T1000 (cell line): ENCODE measurements at regions not wholly inside any gene's neighbourhood (a gene's known extent, or its start where the extent isn't known, plus 50 kb on each side); places are given as distances from the start of the nearest gene placed in this dataset.

ENCODE experiments used
- DNase-seq: peaks from one replicate; lab custom pipeline; 2025; ENCODE audit warnings: mixed read lengths; lab: John Stamatoyannopoulos, UW

GRCh38 chr5:81914696-81915095, 57.1 kb upstream of the ATG10 start:
- no peak for DNase-seq

GRCh38 chr5:81912933-81913332, 58.9 kb upstream of the ATG10 start:
- no peak for DNase-seq

DNA sequence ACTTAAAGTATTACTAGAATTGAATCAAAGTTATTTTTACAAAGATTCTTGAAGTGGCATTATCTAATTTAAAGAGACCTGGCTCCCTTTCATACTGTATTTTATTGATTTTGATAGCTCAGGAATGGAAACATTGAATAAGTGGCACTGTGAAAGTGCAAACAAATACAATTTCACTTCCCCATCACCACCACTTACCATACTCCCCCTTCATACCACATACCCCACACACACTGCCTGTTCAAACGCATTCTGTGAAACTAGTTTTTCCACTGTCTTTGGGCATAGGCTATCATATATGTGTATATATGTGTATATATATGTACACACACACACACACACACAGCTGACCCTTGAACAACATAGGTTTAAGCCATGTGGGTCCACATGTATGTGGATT, 62.1 kb upstream of the ATG10 start:
- no peak for DNase-seq

GRCh38 chr5:81908771-81909170, 63.1 kb upstream of the ATG10 start:
- DNase-seq = no peak

DNA sequence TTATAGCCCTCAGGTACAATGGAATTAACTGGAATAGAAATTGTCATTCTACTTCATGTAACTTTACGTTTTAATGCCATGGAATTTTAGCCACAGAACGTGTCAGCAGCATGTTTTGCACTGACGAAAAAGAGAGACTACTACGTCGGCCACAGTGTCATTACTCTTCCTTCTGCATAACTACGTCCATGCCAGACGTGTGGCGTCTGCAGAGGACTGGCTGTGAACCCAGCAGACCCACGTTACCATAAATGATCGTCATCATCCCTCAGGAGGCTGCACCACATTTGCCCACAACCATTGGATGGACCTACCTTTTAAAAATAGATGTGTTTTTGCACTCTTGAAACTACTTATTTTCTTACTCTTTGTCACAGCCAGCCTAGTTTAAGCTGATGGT, 63.8 kb upstream of the ATG10 start:
- no peak for DNase-seq

GRCh38 chr5:81907012-81907635, 64.7 kb upstream of the ATG10 start:
- no peak for DNase-seq

GRCh38 chr5:81906086-81906485, 65.7 kb upstream of the ATG10 start:
- no peak for DNase-seq

GRCh38 chr5:81904861-81905260, 67.0 kb upstream of the ATG10 start:
- no peak for DNase-seq

DNA sequence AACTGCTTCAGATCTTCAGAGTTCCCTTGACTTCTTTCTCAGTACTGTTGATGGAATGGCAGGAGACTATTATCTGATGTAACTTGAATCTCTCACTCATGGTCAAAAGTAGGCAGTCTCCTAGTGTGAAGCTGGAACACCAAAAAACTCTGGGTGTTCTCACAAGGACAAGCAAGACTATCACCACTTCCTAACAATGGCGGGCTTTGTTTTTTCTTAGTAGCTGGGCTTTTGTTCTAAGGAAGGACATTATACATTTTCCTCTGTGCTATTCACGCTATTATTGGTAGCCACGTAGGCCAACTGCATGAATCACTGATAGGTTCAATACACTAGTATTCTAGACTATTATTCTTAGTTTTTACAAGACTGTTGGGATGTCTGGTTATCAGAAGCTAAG, 67.7 kb upstream of the ATG10 start:
- no peak for DNase-seq

DNA sequence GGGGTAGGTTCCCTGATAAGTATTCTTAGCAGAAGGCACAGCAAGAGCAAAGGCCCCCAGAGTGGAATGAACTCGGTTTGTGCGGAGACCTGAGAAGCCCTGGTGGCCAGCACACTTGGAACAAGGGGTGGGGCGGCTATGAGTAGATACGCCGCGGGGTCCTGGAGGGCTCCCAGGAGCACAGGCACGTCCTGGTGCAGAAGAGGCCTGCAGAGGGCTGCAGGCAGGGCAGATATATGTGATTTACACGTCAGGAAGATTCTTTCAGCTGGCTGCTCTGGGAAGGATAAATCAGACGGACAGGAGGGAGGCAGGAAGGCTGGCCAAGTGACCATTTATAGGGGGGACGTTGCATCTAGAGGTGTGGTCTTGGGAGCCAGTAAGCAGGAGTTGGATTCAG, 70.2 kb upstream of the ATG10 start:
- no peak for DNase-seq

- DNase-seq = no peak
Measured at GRCh38 chr5:81899123-81899522, 72.7 kb upstream of the ATG10 start.

DNA sequence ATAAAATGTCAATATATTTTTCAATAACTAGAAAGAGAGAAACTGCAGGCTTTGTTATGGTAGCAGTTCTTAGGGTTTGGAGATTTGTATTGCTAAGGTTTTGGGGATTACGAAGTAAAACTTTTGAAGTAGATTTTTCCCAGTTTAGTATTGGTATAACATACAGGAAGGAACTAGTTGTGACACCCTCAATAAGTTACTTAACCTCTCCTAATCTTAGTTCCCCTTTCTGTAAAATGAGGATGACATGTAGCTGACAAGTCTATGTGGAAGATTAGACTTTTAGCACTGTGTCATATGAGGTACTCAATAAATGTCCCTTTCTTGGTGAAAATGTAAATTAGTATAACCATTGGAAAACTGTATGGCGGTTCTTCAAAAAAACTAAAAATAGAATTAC, 73.4 kb upstream of the ATG10 start:
- DNase-seq = no peak

GRCh38 chr5:81896764-81897163, 75.1 kb upstream of the ATG10 start:
- no peak for DNase-seq

DNA sequence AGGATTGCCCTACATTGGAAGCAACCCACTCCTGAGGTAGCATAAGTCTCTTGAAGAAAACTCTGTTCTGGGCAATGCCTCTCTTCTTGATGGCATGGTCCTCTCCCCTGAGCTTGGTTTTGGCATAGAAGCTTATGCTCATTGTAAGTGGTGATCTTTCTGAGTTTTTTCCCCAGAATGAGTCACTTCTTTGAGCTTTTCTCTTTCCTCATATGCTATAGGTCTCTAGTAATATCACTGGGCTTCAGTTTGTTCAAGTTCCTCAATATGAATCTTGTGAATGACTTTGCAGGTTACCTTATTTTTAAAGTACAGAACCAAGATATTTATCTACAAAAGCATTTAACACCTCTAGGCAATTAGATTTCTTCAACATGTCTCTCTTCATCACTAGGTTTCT, 76.5 kb upstream of the ATG10 start:
- no peak for DNase-seq

- DNase-seq = no peak
Measured at GRCh38 chr5:81893961-81894360, 77.9 kb upstream of the ATG10 start.

DNA sequence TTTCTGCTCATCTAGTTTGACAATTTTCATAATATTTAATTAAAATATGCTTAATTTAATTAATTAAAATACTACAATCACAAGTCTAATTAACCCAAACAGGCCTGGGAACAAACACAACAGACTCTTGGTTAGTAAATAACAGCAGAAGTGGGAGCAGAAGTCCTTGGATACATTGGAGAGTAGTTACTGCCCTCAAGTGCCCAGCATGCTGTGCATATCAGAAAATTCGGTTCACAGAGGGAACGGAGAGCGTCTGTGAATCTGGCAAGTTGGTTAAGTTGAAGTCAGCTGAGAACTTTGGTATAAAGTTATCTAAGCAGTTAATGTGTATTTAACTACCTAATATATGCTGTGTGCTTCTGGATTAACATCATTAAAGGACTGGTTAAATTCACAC, 87.0 kb upstream of the ATG10 start:
- no peak for DNase-seq

- DNase-seq = no peak
Measured at GRCh38 chr5:81883371-81883770, 88.5 kb upstream of the ATG10 start.

GRCh38 chr5:81881595-81881994, 90.2 kb upstream of the ATG10 start:
- no peak for DNase-seq

DNA sequence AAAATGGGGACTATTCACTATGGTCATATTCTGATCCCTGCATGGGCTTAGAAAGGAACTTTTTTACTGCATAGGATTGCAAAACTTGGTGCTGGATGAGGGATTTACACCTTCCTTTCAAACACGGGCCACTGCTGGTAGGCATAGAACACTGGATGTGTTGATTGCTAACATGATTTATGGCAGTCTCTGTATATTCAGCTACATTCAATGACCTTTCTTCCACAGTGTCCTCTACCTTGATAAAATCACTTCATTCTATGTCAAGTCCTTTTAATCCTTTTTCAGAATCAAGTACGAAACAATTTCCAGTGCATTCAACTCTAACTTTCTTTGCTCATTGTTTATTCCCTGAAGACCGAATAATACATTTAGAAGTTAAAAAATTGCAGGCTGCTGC, 91.9 kb upstream of the ATG10 start:
- DNase-seq = no peak

DNA sequence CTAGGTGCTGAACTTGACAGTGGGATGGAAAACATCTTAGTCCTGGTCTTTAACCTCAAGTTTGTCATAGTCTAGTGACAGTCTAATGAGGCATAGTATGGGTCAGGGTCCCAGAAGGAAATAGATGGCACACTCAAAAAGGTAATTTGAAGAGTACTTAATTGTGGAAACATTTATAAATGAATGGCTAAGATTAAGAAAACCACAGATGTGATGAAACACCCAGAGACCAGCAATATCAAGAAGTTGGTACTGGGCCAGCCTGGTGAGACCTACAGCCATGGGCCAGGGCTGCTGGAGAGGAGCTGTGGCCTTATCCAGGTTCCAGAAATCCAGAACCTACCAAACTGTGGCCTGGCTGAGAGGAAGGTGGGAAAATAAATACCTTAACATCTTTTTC, 93.5 kb upstream of the ATG10 start:
- DNase-seq = no peak

DNA sequence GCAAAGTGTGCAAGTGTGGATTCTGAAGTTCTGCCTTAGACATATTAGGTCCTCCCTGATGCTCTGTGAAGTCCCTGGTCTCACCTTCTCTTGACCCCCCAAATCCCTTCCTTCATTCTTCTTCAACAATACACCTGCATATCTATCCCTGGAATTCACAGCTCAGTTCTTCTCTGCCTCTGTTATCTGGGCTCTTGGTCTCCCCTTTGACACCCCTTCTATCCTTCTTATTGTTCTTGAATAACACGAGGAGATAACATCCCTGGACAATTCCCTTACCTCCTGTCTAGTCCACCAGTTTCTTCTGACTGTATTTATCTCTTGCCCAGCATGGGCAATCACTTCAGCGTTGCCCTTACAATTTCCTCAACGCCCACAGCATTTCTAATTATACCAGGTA, 104.8 kb upstream of the ATG10 start:
- DNase-seq = no peak

GRCh38 chr5:81860778-81861177, 109.9 kb upstream of the SSBP2 start:
- DNase-seq = no peak

DNA sequence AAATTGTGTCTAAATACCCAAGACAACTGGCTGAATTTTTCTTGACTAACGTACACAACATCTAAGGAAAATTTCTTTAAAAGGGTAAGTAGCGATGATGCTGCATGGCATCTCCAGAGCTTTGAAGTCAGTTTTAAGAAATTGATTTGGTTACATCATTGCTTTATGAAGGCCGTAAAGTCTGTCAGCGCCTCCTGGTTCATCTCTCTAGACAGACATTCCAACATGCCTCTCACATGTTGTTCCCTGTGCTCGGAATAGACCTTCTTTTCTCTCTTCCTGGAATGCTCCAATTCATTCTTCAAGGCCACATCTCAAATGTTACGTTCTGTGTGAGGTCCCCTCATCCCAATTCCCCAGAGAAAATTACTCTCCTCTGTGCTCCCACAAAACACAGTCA, 108.7 kb upstream of the SSBP2 start:
- DNase-seq = no peak
